HFFc6 (cell line): ENCODE measurements at regions not wholly inside any gene's neighbourhood (a gene's known extent, or its start where the extent isn't known, plus 50 kb on each side); places are given as distances from the start of the nearest gene placed in this dataset.
"Not testable (repeated sequence)": the region's sequence is repeated elsewhere in the genome, so short reads cannot be mapped to it uniquely, and the experiment has no call there.

Experiments used
- DNase-seq: peaks from one replicate; pipeline ENCODE4 v3.0.0-alpha.2; 2018
- H3K27ac Mint-ChIP-seq: 2 replicates; pipeline ENCODE4 v1.8.0; 2020; ENCODE audit warnings: mild to moderate bottlenecking, mixed read lengths
- H3K27me3 Mint-ChIP-seq: 2 replicates; pipeline ENCODE4 v1.8.0; 2021; ENCODE audit warnings: mild to moderate bottlenecking, moderate library complexity, mixed read lengths; ENCODE audit not compliant: insufficient read depth
- H3K36me3 Mint-ChIP-seq: 2 replicates; pipeline ENCODE4 v1.8.0; 2021; ENCODE audit warnings: low read depth, mixed read lengths
- H3K4me1 Mint-ChIP-seq: 2 replicates; pipeline ENCODE4 v1.8.0; 2020; ENCODE audit warnings: low read depth, mixed read lengths
- H3K4me3 Mint-ChIP-seq: 2 replicates; pipeline ENCODE4 v1.8.0; 2020; ENCODE audit warnings: mild to moderate bottlenecking, moderate library complexity, mixed read lengths
- H3K9me3 Mint-ChIP-seq: 2 replicates; pipeline ENCODE4 v1.8.0; 2020; ENCODE audit warnings: mild to moderate bottlenecking, mixed read lengths
- CTCF ChIP-seq: fragments of 200-600 bp; sonication (generic); IDR thresholded peaks from 2 replicates; pipeline ENCODE4 v1.5.0; 2021; ENCODE audit warnings: antibody characterized with exemption, mild to moderate bottlenecking

- no peak for TF ChIP-seq CTCF
- H3K4me3 Mint-ChIP-seq, result no peak overlapping the region
- DNase-seq, result no peak
- H3K9me3 Mint-ChIP-seq, result peaks cover 79% of the 10 kb centered on the region
- H3K27ac Mint-ChIP-seq, result no peak overlapping the region
- peaks cover 3% of the 10 kb centered on the region; the same call in 1 of the 2 replicates for H3K27me3 Mint-ChIP-seq
- peaks cover 16% of the 10 kb centered on the region for H3K36me3 Mint-ChIP-seq
- H3K4me1 Mint-ChIP-seq, result no peaks in the 10 kb centered on the region
Observed at GRCh38 chr6:167687116-167687725, 139.5 kb upstream of the AFDN start.

DNA sequence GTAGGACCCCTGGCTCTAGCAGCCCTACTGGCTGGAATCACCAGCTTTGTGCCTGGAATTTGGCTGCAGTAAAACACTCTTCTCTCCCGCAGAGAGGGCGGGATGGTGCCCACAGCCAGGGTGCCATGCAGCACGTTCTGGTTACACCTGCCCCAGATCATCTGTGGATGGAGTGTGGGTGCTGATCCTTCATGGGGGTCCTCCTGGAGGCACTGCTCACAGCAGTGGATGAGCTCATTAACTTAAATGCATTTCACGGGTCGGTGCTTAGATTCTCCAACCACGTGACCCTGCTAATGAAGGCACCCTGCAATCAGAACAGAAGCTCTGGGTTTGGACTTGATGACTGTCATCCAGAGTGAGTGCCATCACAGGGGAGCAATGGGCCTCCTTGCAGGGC lies 138.6 kb upstream of the AFDN start:
- H3K27ac Mint-ChIP-seq, result no peak overlapping the region
- no peak overlapping the region for H3K4me3 Mint-ChIP-seq
- peaks cover 16% of the 10 kb centered on the region for H3K36me3 Mint-ChIP-seq
- no peak for TF ChIP-seq CTCF
- peaks cover 75% of the 10 kb centered on the region for H3K9me3 Mint-ChIP-seq
- no peak for DNase-seq
- H3K27me3 Mint-ChIP-seq, result peaks cover 3% of the 10 kb centered on the region; the same call in 1 of the 2 replicates
- H3K4me1 Mint-ChIP-seq, result no peaks in the 10 kb centered on the region

GRCh38 chr6:167689278-167689677 lies 137.4 kb upstream of the AFDN start:
- Mint-ChIP-seq H3K4me3 (no peak overlapping the region), H3K9me3 (peaks cover 68% of the 10 kb centered on the region), H3K36me3 (peaks cover 16% of the 10 kb centered on the region), H3K27me3 (peaks cover under 1% of the 10 kb centered on the region; the same call in 1 of the 2 replicates), H3K4me1 (no peaks in the 10 kb centered on the region), H3K27ac (no peak overlapping the region)
- no peak for DNase-seq
- no peak for TF ChIP-seq CTCF

- DNase-seq, result no peak
- Mint-ChIP-seq H3K27ac (no peak overlapping the region), H3K9me3 (peaks cover 67% of the 10 kb centered on the region), H3K27me3 (no peaks in the 10 kb centered on the region; the same call in 1 of the 2 replicates), H3K4me3 (no peak overlapping the region), H3K4me1 (no peaks in the 10 kb centered on the region), H3K36me3 (peaks cover 16% of the 10 kb centered on the region)
- TF ChIP-seq CTCF, result no peak
Observed at GRCh38 chr6:167689751-167690150, 137.0 kb upstream of the AFDN start.

DNA sequence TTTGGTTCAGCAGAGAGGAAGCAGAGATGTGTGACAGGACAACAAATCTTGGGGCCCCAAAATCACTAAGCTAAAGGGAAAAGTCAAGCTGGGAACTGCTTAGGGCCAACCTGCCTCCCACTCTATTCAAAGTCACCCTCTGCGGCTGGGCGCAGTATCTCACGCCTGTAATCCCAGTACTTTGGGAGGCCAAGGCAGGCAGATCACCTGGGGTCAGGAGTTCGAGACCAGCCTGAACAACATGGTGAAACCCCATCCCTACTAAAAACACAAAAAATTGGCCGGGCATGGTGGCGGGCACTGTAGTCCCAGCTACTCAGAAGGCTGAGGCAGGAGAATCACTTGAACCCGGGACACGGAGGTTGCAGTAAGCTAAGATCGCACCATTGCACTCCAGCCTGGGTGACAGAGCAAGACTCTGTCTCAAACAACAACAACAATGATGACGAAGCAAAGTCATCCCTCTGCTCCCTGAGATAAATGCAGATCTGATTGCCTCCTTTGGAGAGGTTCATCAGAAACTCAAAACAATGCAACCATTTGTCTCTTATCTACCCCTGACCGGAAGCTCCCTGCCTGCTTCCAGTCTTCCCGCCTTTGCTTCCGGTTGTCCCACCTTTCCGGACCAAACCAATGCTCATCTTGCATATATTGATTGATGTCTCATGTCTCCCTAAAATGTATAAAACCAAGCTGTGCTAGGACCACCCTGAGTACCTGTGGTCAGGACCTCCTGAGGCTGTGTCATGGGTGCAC lies 136.4 kb upstream of the AFDN start:
- not testable (repeated sequence) for DNase-seq, H3K4me3 Mint-ChIP-seq, H3K4me1 Mint-ChIP-seq, H3K27ac Mint-ChIP-seq, H3K27me3 Mint-ChIP-seq
- Mint-ChIP-seq H3K36me3 (peaks cover 16% of the 10 kb centered on the region), H3K9me3 (peaks cover 61% of the 10 kb centered on the region)

GRCh38 chr6:167690931-167691330 lies 135.8 kb upstream of the AFDN start:
- no peak for DNase-seq
- Mint-ChIP-seq H3K9me3 (peaks cover 58% of the 10 kb centered on the region), H3K36me3 (peaks cover 16% of the 10 kb centered on the region), H3K27ac (no peak overlapping the region), H3K27me3 (no peaks in the 10 kb centered on the region; the same call in 1 of the 2 replicates), H3K4me3 (no peak overlapping the region), H3K4me1 (no peaks in the 10 kb centered on the region)
- TF ChIP-seq CTCF, result no peak
